ENCODE measurements at regions not wholly inside any gene's neighbourhood (a gene's known extent, or its start where the extent isn't known, plus 50 kb on each side); places are given as distances from the start of the nearest gene placed in this dataset.

DNA sequence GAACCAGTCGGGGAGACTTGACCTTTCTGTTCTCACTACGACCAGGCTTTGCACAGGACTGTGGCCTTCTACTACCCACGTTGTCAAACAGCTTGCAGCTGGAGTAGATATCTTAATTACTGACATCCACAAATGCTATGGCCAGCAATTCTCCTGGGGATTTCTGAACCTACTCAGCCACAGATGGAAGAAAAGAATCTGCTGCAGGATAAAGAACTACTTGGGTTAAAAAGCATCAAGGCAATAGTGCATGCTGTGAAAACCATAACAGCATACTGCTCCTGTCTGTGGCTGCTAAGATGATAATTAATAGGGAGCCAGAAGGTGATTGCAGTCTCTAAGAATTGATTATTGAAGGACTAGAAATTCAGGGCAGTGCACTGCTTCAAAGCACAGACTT is 859.2 kb upstream of the SEMA6D start:
- DNase-seq = no peak

DNA sequence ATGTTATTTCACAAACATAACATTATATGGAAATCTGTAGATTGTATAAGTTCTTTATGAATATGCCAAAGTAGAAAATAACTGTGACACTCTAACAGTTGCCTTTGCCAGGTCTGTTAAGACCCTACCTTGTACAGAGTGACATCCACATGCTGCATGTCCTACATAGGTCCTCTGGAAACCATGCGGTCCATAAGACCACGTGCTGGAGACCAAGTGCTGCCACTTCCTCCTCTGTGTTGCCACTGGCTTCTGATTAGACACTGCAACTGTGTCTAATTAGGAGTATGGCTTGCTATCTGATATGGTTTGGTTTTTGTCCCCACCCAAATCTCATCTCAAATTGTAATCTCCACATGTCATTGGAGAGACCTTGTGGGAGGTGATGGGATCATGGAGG is 855.5 kb upstream of the SEMA6D start:
- DNase-seq = no peak

DNA sequence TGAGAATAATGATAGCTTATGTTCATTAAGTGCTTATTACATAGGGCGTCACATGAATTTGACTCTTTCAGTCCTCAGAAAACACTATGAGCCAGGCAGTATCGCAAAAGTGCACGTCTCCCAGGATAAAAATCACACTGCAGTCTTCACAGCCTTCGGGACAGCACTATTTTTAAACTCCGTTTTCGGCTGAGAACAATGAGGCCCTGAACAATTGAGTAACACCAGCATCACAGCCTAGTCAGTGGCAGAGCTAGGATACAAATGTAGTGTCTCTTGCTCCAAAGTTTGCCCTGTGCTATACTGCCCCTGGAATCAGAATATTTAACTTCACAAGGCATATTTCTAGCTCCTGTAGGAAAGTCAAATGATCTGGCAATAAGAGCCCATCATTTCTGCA is 852.1 kb upstream of the SEMA6D start:
- DNase-seq = no peak

DNA sequence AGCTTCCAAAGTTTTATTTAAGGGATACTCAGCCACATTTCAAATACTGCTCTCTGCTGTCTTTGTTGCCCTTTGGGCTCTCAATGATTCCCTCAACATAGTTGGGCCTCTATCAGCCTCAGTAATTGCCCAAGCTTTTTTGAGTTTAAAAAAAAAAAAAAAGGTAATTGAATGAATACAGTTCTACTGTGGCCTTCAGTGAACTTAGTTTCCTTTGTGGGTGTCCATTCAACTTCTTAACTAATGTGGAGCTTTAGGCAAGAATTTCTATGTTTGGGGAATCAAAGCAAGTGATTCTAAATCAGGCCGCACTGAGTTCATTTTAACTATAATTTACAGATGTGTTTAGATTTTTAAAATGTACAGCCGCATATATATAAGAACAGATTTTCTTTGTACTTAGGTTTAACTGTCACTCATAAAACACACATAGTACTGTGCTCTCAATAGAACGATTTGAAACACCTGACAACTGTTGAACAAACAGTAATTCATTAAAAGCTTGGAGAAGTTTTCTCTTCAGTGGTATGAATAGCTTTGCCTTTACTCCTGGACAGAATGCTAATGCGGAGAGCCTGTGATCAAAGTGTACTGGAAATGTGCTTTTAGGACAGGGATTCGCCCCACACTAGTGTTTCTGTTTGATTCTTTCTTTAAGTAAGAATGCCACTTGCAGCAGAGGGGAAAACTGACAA is 844.9 kb upstream of the SEMA6D start:
- no peak for DNase-seq

DNA sequence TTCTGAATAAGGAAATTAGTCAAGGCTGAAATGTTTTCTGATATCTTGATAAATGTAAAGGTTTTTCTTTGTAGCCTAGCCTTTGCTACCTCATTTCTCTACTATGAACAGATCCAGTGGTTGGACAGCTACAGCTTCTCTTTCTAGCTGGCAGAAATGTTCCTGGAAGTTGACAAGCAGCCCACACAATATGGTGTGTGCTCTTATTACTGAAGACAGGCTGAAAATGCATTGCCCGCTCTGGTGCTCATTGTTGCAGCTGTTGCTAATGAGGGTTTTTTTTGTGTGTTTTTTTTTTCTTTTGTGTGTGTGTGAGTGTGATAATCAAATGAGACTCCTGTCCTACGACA is 844.3 kb upstream of the SEMA6D start:
- no peak for DNase-seq

DNA sequence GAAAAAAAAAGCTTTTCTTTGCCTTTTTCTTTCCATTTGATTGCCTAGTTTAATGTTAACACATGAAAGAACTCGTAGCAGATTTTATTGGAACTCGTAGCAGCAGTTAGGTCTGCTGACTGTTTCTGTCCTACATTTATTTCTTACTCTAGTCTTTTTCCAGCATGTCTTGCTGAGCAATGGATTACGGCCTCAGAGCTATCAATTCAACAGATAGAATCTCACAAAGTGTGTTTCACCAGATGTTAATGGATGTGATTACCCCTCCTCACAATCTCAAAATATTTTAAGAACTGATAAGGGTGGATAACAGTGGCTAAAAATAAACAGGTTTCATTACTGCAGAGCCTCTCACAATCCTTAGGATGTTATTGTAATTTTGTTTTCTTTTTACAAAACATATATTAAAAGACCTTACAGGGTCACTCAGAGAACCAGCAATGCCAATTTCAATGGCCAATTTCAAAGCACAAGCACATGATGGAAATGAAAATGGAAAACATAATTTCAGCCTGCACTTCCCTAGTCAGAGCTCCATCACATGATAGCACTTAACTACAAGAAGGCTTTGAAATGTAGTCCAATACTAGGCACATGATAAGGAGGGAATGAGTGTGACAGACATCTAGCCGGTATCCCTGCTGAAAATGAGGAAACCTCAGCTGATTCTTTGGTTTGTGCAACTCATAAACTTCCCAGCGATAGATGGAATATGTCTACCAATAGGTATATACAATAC is 838.1 kb upstream of the SEMA6D start:
- no peak for DNase-seq

DNA sequence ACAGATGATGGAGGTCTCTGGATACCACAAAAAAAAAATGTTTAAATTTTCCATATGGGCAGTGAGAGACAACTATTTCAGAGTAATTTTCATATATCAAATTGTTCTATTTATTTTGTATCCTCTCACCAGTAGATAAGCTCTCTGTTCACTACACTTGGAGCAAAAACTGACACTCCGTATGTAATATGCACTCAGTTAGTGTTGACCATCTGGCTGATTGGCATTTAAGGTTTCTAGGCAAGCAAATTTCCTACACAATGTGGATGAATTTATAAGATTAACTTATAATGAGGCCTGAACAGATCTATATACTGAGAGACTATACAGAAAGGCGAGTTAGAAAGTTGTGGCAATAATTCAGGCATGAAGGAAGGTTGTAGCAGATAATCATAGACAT is 836.5 kb upstream of the SEMA6D start:
- no peak for DNase-seq

DNA sequence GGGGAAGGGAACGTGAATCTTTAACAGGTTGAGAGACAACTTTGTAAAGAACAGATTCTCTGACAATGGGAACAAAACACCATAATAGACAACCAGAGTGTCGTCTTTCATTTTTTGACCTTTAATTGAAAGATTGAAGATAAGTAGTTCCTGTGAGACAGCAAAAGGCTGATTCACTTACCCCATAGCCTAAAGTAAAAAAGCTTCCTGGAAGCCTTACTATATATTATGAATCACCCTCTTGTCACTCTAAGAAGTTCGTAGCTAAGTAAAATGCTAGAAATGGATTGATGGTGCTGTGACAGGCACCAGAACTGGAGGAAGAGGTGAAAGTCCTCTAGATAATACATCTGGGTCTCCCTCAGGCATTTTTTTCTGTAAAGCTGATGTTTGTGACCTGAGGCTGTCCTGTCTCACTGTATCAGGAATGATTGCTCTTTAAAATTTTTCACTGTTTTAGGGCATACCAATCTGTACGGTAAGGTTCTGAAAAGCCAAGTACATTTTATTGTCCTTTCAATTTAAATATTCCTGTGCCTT is 824.6 kb upstream of the SEMA6D start:
- DNase-seq = no peak

DNA sequence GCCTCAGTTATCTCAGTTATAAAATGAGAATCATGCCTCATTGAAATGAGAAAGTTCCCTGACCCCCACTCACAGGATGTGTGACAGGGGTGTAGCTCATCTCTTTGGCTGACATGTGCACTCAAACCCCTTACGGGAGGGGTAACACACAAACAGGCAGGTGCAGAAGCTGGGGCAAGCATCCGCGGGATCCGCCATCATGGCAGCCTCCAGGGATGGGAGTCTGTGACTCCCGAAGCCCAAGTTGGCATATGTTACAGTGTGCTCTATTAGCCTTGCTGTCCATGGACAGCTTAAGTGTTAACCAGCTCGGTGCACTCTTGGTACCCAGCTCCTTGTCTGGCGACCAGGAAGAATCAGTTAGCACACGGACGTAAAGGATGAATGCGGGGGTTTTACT is 822.7 kb upstream of the SEMA6D start:
- no peak for DNase-seq

DNA sequence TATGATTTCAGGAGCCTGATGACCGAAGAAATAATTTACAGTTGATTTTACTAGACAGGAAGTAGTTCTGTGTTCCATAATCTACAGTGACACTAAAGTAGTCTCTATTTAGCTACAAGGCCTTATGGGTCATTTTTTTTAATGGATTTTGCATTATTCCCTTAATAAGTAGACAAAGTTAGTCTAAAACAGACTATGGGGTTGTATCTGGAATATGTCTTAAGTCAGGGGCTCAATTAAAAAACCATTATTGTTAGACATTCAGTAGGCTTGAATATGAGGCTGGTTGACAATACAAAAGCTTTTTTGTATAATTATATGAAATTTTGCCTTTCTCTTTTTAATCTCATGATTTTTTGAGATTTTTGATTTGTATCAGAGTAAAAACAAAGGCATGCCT is 820.0 kb upstream of the SEMA6D start:
- no peak for DNase-seq

DNA sequence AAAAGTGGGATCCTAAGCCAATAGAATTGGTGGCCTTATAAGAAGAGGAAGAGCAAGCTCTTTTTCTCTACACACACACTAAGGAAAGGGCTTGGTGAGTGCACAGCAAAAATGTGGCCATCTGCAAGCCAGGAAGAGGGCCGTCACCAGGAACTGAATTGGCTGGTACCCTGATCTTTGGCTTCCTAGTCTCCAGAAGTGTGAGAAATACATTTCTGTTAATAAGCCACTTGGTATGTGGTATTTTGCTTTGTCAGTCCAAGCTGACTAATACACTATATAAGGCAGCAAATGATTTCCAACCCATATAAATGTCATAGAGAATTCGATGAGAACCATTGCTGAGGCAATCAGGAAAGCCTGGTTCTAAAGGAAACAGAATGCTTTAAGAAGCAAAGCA is 816.3 kb upstream of the SEMA6D start:
- no peak for DNase-seq

DNA sequence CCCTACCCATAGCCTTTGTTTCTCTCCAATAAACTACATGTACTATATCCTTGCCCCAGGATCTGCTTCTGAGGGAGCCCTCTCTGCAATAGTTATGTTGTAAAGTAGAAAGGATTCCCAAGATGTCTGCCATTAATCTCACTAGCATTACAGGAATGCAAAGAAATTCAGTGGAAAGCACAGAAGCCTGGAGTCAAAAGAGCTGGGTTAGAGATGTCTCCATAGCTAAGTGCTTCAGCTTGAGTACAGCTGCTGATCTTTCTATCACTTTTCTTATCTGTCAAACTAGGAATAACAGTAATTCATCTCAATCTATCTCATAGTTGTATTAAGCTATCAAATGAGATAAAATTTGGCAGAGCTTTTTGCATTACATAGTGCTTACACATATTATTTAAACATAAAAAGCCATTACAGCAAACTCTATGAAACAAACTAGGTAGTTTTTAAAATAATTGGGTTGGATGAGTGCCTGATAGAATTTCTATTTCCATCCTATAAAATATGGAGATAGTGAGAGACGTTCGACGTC is 799.5 kb upstream of the SEMA6D start:
- DNase-seq = no peak

DNA sequence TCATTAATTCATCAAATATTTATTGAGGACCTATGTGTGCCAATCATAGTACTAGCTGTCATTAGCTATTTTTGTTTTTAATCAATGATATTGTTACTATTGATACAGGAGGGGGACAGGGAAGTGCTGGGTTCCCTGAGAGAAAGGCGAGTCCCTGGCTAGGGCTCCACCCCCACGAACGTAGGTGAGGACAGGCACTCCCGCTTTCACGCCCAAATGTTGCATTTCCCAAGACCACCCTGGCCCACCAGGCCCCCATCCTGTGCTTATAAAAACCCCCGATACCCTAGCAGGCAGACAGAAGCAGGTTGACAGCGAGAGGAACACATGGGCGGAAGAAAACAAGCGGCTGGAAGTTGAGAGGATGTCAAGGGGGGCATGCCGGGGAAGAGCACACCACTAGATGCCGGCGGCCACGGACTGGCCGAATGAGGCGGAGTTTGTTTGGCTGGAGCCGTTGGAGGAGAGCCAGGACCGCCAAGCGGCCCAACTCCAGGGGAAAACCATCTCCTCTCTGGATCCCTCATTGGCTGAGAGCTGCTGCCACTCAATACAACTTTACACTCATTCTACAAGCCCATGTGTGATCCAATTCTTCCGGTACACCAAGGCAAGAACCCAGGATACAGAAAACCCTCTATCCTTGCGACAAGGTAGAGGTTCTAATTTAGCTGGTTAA is 798.7 kb upstream of the SEMA6D start:
- no peak for DNase-seq

DNA sequence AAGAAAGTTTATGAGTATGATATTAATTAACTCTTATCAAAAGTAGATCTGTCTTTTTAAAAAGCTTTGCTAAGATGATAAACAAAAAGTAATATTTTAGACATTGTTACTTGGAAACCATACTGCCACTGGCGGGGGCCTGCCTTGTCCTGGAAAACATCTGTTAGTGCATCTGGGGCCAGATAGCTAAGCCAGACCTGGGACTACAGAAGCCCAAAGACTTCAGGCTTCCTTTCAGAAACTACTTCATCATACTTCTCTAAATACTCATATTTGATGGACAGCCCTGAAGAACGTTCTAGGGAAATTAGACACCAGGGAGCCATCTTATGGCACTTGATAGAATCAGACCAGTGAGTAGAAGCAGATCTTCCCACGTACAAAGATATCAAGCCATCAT is 795.4 kb upstream of the SEMA6D start:
- no peak for DNase-seq

DNA sequence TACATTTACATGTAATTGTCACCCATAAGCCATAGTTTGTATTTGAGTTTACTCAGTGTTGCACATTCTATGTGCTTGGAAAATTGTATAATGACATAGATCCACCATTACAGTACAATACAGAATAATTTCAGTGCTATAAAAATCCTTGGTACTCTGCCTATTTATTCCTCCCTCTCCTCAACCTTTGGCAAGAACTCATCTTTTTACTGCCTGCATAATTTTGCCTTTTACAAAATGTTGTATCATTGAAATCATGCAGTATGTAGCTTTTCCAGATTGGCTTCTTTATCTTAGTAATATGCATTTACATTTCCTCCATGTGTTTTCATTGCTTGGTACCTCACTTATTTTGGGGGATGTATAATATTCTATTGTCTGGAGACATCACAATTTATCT is 786.9 kb upstream of the SEMA6D start:
- no peak for DNase-seq

DNA sequence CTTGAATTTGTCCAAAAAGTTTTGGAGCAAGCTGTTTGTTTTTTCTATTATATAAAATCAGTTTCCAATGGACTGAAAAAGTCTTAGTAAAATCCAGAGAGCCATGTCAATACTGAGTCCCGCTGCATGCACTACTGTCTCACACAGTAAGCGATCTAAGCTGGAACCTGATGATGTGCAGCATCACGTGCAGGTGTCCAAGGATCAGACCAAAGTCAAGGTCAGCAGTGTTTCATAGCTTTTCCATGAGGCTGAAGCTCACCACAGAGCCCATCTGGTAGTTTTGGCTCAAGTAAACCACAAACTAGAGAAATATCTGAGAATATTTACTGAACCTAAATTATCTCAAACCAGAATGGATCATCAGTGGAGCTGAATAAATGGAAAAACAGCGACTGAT is 784.0 kb upstream of the SEMA6D start:
- DNase-seq = no peak

DNA sequence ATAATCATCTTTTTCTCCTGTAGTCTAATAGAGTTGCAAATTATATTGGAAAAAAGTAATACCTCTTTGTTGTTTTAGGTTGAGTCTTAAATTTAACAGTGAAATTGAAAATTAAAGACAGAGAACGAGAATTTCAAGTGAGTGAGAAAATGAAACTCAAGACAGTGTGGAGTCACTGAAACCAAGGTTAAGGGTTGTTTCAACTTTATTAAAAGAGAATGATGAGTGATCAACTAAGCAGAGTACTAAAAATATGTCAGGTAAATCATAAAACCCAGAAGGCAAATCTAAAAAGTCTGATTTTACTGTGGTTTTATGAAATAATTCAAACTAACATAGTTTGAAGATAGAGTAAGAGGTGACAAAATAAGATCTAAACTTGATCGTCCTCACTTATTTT is 782.5 kb upstream of the SEMA6D start:
- DNase-seq = no peak

DNA sequence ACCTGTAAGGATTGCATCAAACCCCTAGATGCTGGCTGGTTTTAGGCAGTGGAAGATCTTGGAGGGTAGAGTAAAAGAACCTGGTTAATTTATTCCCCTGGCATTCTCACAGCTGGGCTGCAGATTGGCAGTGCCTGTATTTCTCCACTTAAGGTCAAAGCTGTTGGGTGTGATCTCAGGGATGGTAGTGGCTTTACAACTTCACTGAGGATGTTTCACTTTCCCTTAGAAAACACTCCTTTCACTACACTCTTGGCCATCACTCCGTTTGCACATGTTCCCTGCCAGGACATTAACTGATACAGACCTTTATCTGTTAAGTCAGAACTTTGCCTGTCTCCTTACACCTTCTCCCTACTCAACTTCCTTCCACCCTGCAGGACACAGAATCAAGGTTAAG is 779.1 kb upstream of the SEMA6D start:
- no peak for DNase-seq

DNA sequence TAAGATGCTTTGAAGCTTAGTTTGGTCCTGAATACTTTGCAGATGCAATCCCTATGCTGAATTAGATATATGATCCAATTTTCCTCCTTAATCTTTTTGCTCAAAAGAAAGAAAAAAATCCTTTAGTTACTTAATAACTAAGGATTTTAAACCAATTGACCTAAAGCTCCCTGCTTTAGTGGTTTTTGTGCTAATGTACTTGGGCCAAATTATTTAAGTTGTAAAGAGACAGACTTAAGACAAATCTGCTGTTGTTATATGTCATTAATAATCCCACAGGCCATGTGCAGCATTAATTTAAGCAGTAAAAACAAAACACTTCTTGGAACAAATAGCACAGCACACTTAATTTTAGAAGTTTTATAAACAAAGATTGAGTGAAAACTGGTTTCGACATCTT is 776.1 kb upstream of the SEMA6D start:
- DNase-seq = no peak

DNA sequence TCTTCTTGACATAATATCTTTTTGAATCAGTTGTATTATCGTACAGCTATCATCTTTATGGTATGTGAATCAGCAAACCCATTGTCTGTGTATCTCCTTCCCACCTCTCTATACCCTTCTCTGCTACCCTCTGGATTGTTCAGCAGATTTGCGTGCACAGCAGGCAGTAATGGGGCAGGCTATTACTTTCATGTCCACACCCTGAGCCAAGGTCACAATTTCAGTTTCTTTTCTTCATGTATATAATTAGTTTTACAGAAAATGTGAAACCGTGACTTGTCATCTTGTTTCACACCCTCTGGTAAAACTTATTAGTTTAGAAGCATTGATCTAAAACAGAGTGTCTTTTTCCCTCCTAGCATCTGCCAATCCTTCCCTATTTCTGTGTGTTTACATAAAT is 770.4 kb upstream of the SEMA6D start:
- no peak for DNase-seq

DNA sequence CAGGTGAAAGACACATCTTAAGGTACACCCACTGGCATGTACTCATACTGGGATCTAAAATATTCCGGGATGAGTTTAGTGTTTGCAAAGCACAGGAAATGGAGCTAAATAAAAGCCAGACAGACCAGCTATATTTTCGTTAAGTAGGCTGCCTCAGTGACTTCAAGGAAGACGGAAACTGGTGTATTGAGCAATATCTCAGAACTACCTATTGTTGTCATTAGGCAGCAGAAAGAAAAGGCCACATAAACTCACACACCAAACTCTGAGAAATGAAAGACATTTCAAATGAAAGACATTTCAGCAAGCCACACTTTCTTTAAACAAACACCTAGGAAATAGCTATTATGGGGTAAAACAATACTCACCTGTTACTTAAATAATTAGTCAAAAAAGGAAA is 761.7 kb upstream of the SEMA6D start:
- no peak for DNase-seq

DNA sequence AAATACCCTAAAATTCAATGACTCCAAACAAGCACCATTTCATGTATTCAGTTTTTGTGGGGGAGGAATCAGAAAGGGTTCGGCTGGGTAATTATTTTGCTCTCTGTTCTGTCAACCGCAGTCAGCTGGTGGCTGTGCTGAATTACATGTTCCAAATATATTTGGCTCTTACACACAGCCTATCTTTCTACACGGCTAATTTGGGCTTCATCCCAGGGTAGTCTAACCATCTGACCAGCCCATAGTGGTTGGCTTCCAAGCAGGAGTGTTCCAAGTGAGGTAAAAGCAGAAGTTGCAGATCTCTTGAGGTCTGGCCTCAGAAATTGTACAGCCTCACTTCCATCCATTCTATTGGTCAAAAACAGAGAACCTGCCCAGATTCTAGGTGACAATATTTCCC is 760.8 kb upstream of the SEMA6D start:
- no peak for DNase-seq

DNA sequence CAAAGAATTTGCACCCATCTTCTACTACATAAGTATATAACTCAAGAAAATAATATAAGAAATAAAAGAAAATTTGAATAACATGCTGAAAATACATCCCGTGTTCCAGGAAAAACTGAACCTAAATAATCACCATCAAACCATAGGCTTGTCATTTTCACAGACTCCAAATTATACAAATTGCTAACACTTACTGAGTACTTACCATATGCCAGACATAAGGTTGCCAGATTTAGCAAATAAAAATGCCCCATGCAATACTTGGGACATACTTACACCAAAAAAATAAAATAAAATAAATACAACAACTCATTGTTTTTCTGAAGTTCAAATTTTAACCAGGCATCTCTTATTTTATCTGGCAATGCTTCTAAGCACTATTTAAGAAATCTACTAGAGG is 760.4 kb upstream of the SEMA6D start:
- DNase-seq = no peak

DNA sequence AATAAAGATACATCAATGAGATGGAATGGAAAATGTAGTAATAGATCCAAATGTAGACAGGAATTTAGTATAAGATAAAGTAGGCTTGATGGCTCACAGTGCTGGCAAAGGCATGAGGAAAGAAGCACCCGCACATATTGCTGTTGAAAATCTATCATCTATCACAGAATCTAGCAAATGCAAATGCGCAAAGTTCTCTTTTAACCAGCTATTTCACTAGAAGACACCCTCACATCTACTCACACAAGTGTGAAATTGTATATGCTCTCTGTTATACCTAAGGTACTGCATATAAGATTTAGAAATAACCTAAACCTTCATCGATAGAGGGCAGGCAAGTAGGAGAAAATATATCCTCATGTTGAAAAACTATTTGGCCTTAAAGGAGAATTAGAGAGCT is 756.7 kb upstream of the SEMA6D start:
- no peak for DNase-seq

Data from right kidney (tissue), 1 donor.